ENCODE measurements at regions not wholly inside any gene's neighbourhood (a gene's known extent, or its start where the extent isn't known, plus 50 kb on each side); places are given as distances from the start of the nearest gene placed in this dataset.

GRCh38 chr9:111198936-111199335 lies 131.1 kb downstream of the OR2K2 start:
- TF ChIP-seq EZH2phosphoT487 (IDR thresholded peaks at IDR 0.05; ENCODE audit: low read depth) (no peak), CTCF (IDR thresholded peaks at IDR 0.05; ENCODE audit: low read depth, low read length) (no peak)

All from OCI-LY3 (cell line).